Mesenchymal stem cell (in vitro differentiated cells and primary cell): ENCODE measurements at regions not wholly inside any gene's neighbourhood (a gene's known extent, or its start where the extent isn't known, plus 50 kb on each side); places are given as distances from the start of the nearest gene placed in this dataset.

Source experiments
- DNase-seq: peaks from one replicate; pipeline ENCODE4 v3.0.0-alpha.2; 2013
- H2AFZ ChIP-seq: one replicate; pipeline ENCODE4 v1.6.1; 2013; ENCODE audit warnings: low read depth, mild to moderate bottlenecking, control low read depth, inconsistent platforms, low read length, moderate library complexity
- H2AK5ac ChIP-seq: 2 replicates; pipeline ENCODE4 v1.6.1; 2013; ENCODE audit warnings: low read length, moderate library complexity, mild to moderate bottlenecking, inconsistent platforms; ENCODE audit not compliant: severe bottlenecking
- H2BK120ac ChIP-seq: one replicate; pipeline ENCODE4 v1.6.1; 2013; ENCODE audit warnings: low read depth, mild to moderate bottlenecking, inconsistent platforms, low read length, moderate library complexity
- H2BK12ac ChIP-seq, 2 experiments: one replicate each; pipeline ENCODE4 v1.6.1; 2013; ENCODE audit warnings: inconsistent platforms in 2 of 2, low read length in 2 of 2, mild to moderate bottlenecking in 2 of 2, moderate library complexity in 2 of 2, control low read depth in 1 of 2
- H2BK15ac ChIP-seq: one replicate; pipeline ENCODE4 v1.6.1; 2013; ENCODE audit warnings: mild to moderate bottlenecking, low read depth, inconsistent platforms; ENCODE audit not compliant: poor library complexity, severe bottlenecking
- H2BK5ac ChIP-seq: 2 replicates; pipeline ENCODE4 v1.6.1; 2013; ENCODE audit warnings: low read depth, mild to moderate bottlenecking, low read length, control low read depth, inconsistent platforms; ENCODE audit not compliant: poor library complexity, severe bottlenecking
- H3K14ac ChIP-seq, 2 experiments: one replicate each; pipeline ENCODE4 v1.6.1; 2013; ENCODE audit warnings: inconsistent platforms in 2 of 2, low read length in 2 of 2, control low read depth in 1 of 2, mild to moderate bottlenecking in 1 of 2, moderate library complexity in 1 of 2
- H3K18ac ChIP-seq, 2 experiments: one replicate each; pipeline ENCODE4 v1.6.1; 2013; ENCODE audit warnings: inconsistent platforms in 2 of 2, low read length in 2 of 2, control low read depth in 1 of 2, low read depth in 1 of 2, mild to moderate bottlenecking in 1 of 2
- H3K23ac ChIP-seq, 2 experiments: one replicate each; pipeline ENCODE4 v1.6.1; 2013; ENCODE audit warnings: inconsistent platforms in 2 of 2, low read length in 2 of 2, mild to moderate bottlenecking in 2 of 2, moderate library complexity in 2 of 2, control low read depth in 1 of 2
- H3K27ac ChIP-seq: 2 replicates; pipeline ENCODE4 v1.5.1; 2013; ENCODE audit warnings: mild to moderate bottlenecking, moderate library complexity, low read length, control low read depth, inconsistent platforms; ENCODE audit not compliant: poor library complexity, severe bottlenecking
- H3K27me3 ChIP-seq, 2 experiments: 2 replicates each; pipeline versions ENCODE4 v1.6.1 to v1.7.0; 2013; ENCODE audit warnings: low read length in 2 of 2, mild to moderate bottlenecking in 2 of 2, moderate library complexity in 2 of 2, control low read depth in 1 of 2, inconsistent platforms in 1 of 2; ENCODE audit not compliant: control insufficient read depth in 1 of 2, insufficient read depth in 1 of 2
- H3K36me3 ChIP-seq, 2 experiments: 2 replicates each; pipeline versions ENCODE4 v1.6.1 to v1.7.0; 2013; ENCODE audit warnings: low read length in 2 of 2, control low read depth in 1 of 2, inconsistent platforms in 1 of 2, low read depth in 1 of 2, mild to moderate bottlenecking in 1 of 2; ENCODE audit not compliant: insufficient read depth in 2 of 2, control insufficient read depth in 1 of 2
- H3K4ac ChIP-seq, 2 experiments: one replicate each; pipeline ENCODE4 v1.6.1; 2013; ENCODE audit warnings: inconsistent platforms in 2 of 2, low read length in 2 of 2, mild to moderate bottlenecking in 2 of 2, moderate library complexity in 2 of 2, control low read depth in 1 of 2, low read depth in 1 of 2
- H3K4me1 ChIP-seq: 2 replicates; pipeline ENCODE4 v1.6.1; 2013; ENCODE audit warnings: low read depth, low read length, control low read depth; ENCODE audit not compliant: control insufficient read depth, insufficient read depth
- H3K4me2 ChIP-seq: 2 replicates; pipeline ENCODE4 v1.6.1; 2013; ENCODE audit warnings: low read length, mild to moderate bottlenecking, inconsistent platforms; ENCODE audit not compliant: poor library complexity, severe bottlenecking
- H3K4me3 ChIP-seq, 2 experiments: 2 replicates each; pipeline versions ENCODE4 v1.5.1 to v1.7.0; 2013; ENCODE audit warnings: low read length in 2 of 2, mild to moderate bottlenecking in 2 of 2, control low read depth in 1 of 2, low read depth in 1 of 2; ENCODE audit not compliant: insufficient read depth in 1 of 2
- H3K79me1 ChIP-seq: replicated peaks from 2 replicates; pipeline ENCODE4 v1.6.1; 2013; ENCODE audit warnings: mild to moderate bottlenecking, control low read depth, low read length, inconsistent platforms; ENCODE audit not compliant: poor library complexity, severe bottlenecking
- H3K9ac ChIP-seq: 2 replicates; pipeline ENCODE4 v1.7.0; 2013; ENCODE audit warnings: mild to moderate bottlenecking, low read length, moderate library complexity
- H3K9me3 ChIP-seq: 2 replicates; pipeline ENCODE4 v1.7.0; 2013; ENCODE audit warnings: mild to moderate bottlenecking, low read length; ENCODE audit not compliant: control insufficient read depth
- H4K8ac ChIP-seq: one replicate; pipeline ENCODE4 v1.6.1; 2013; ENCODE audit warnings: inconsistent platforms, mild to moderate bottlenecking, low read length, moderate library complexity
- H4K91ac ChIP-seq: one replicate; pipeline ENCODE4 v1.6.1; 2013; ENCODE audit warnings: mild to moderate bottlenecking, low read length, inconsistent platforms
- WGBS: methylation state at CpG from one replicate; pipeline ENCODE4 v1.1.7; 2013; ENCODE audit warnings: mixed read lengths; 5-methylcytosine and 5-hydroxymethylcytosine counted together

DNA sequence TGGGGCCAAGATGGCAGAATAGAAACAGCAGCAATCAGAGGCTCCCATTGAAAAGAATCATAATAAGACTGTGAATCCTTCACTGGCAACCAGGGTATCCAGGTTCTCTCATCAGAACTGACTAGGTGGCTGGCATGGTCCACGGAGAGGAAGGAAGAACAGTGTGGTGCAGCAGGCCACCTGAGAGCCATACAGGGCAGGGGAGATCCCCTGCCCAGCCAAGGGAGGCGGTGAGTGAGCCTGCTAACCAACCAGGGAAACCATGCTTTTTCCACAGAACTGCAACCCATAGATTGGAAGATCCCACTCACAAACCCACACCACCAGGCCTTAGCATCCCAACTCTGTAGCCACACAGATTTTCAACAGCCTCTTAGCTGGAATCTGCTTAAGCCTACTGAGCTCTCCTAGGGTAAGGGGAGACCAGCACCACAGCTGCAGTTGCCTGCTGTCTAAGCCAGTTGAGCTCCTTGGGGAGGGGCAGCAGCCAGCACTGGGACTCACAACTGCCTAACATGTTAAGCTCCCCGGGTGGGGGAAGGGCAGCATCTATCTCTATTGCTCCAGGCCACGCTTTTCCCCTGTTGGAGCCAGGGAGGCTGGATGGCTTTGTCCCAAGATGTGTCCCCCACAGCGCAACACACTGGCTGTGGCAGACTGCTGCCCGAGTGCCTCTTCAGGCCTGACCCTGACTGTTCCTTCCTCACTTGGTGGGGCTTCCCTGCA is 342.6 kb upstream of the CCDC196 start:
- Histone ChIP-seq H3K4me1 (no peaks in the 10 kb centered on the region), H3K23ac (no peak overlapping the region), H3K27ac (no peak overlapping the region), H2AK5ac (no peak overlapping the region), H2BK15ac (no peak overlapping the region), H2BK5ac (no peak overlapping the region), H3K4ac (no peak overlapping the region), H4K91ac (no peak overlapping the region), H3K9me3 (no peaks in the 10 kb centered on the region), H3K4me3 (no peak overlapping the region), H4K8ac (no peak overlapping the region), H2BK12ac (no peak overlapping the region), H3K4me2 (no peak overlapping the region), H2AFZ (no peak overlapping the region), H2BK120ac (no peak overlapping the region), H3K27me3 (peaks cover 0 to 2% of the 10 kb centered on the region in 2 experiments), H3K36me3 (no peaks in the 10 kb centered on the region), H3K9ac (no peak overlapping the region), H3K79me1 (no peaks in the 10 kb centered on the region), H3K18ac (no peak overlapping the region), H3K14ac (no peak overlapping the region)
- WGBS, result 52% methylated on average over 6 of the region's 6 CpGs
- DNase-seq, result no peak

DNA sequence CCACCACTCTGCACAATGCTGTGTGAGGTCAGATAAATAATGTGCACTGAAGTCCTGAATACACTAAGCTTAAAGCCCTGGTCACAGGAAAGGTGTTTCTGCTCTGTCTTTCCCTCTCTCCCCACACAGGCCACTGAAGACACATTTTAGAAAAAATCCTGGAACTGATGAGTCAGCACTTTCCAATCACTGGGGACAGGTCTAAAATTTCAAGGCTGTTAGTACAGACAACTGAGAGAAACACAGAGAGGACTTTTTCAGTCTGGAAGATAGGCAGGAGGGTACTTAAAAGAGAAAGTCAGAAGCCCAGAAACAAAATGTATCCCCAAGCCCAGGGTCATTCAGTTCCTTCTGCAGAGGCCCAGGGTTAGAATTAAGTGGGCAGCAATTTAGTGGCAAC is 333.9 kb upstream of the CCDC196 start:
- H2BK12ac ChIP-seq, result no peak overlapping the region

DNA sequence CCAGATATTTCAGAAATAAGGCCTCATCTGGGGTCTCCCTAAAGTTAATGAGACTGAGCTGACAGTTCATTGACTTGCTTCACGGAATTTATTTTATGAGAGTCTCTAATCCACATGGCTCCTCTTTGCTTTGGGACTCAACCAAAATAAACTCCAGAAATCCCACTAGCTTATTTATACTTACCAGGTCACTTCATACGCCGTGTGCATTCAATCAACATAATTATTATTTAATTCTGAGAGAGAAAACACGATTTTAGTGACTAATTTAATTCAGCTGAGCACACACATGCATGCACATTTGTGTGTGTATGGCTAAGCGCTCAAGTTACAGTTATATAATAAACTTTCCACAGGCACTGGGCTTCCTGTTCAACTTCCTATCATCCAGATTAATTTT is 333.4 kb upstream of the CCDC196 start:
- no peak overlapping the region for H3K4me3 ChIP-seq
- no peak for DNase-seq
- no peak overlapping the region for H3K14ac ChIP-seq
- no peak overlapping the region for H2BK15ac ChIP-seq
- H2AK5ac ChIP-seq, result no peak overlapping the region
- H3K9me3 ChIP-seq, result no peaks in the 10 kb centered on the region
- H2BK120ac ChIP-seq, result no peak overlapping the region
- no peak overlapping the region for H4K8ac ChIP-seq
- H4K91ac ChIP-seq, result no peak overlapping the region
- no peak overlapping the region for H2BK5ac ChIP-seq
- no peaks in the 10 kb centered on the region for H3K36me3 ChIP-seq
- no peak overlapping the region for H2BK12ac ChIP-seq
- no peak overlapping the region for H3K9ac ChIP-seq
- no peak overlapping the region for H3K18ac ChIP-seq
- no peak overlapping the region for H3K27ac ChIP-seq
- no peak overlapping the region for H3K4me2 ChIP-seq
- no peak overlapping the region for H2AFZ ChIP-seq
- H3K4me1 ChIP-seq, result no peaks in the 10 kb centered on the region
- H3K4ac ChIP-seq, result no peak overlapping the region
- H3K79me1 ChIP-seq, result no peaks in the 10 kb centered on the region
- no peaks in the 10 kb centered on the region for H3K27me3 ChIP-seq
- no peak overlapping the region for H3K23ac ChIP-seq
- 86% methylated on average over 3 of the region's 5 CpGs for WGBS

More for the DNA sequence above, 333.9 kb upstream of the CCDC196 start:
- Histone ChIP-seq H3K79me1 (no peaks in the 10 kb centered on the region), H4K8ac (no peak overlapping the region), H2AK5ac (no peak overlapping the region), H4K91ac (no peak overlapping the region), H3K9me3 (no peaks in the 10 kb centered on the region), H2BK15ac (no peak overlapping the region), H3K4ac (no peak overlapping the region), H3K36me3 (no peaks in the 10 kb centered on the region), H3K27me3 (no peaks in the 10 kb centered on the region), H3K4me3 (no peak overlapping the region), H2AFZ (no peak overlapping the region), H2BK5ac (no peak overlapping the region), H3K9ac (no peak overlapping the region), H2BK120ac (no peak overlapping the region), H3K23ac (no peak overlapping the region), H3K14ac (no peak overlapping the region), H3K4me2 (no peak overlapping the region), H3K4me1 (no peaks in the 10 kb centered on the region), H3K18ac (no peak overlapping the region), H3K27ac (no peak overlapping the region)
- no peak for DNase-seq

DNA sequence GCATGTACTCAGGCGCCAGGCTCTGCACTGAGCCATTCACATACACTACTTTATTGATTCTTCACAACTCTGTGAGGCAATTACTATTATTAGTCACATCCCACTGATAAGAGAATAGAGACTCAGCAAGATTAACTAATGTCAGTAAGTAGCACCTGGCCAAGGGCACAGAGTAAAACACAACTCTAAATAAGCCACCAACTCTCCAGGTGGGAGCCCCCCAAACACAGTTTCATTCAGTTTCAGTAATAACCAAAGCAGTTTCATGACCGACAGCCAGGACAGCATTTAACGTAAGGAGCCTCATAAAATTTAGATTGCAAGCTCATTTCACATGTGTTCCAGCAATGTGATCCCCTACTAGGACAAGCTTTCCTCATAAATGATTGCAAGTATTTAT is 323.1 kb upstream of the CCDC196 start:
- no peaks in the 10 kb centered on the region for H3K4me1 ChIP-seq
- no peak overlapping the region for H2BK15ac ChIP-seq
- H3K36me3 ChIP-seq, result no peaks in the 10 kb centered on the region
- H2BK120ac ChIP-seq, result no peak overlapping the region
- H3K23ac ChIP-seq, result no peak overlapping the region
- no peak overlapping the region for H3K18ac ChIP-seq
- H4K8ac ChIP-seq, result no peak overlapping the region
- H3K4me3 ChIP-seq, result no peak overlapping the region
- no peaks in the 10 kb centered on the region for H3K27me3 ChIP-seq
- no peak overlapping the region for H4K91ac ChIP-seq
- no peak overlapping the region for H3K4ac ChIP-seq
- no peak for DNase-seq
- WGBS, result 87% methylated on average over 3 of the region's 3 CpGs
- H2AK5ac ChIP-seq, result no peak overlapping the region
- H3K4me2 ChIP-seq, result no peak overlapping the region
- no peaks in the 10 kb centered on the region for H3K79me1 ChIP-seq
- H3K27ac ChIP-seq, result no peak overlapping the region
- H2BK5ac ChIP-seq, result no peak overlapping the region
- H3K9ac ChIP-seq, result no peak overlapping the region
- H3K14ac ChIP-seq, result no peak overlapping the region
- no peak overlapping the region for H2BK12ac ChIP-seq
- no peaks in the 10 kb centered on the region for H3K9me3 ChIP-seq
- no peak overlapping the region for H2AFZ ChIP-seq
